Activated CD4-positive, alpha-beta T cell treated with anti-CD3 and anti-CD28 coated beads for 48 hours (primary cell): ENCODE measurements at regions not wholly inside any gene's neighbourhood (a gene's known extent, or its start where the extent isn't known, plus 50 kb on each side); places are given as distances from the start of the nearest gene placed in this dataset.
"Not testable (repeated sequence)": the region's sequence is repeated elsewhere in the genome, so short reads cannot be mapped to it uniquely, and the experiment has no call there.

Experiments
- DNase-seq: peaks from one replicate; pipeline ENCODE4 v3.0.0-alpha.2; 2020

GRCh38 chrX:63458981-63459380, 107.8 kb upstream of the SPIN4 start:
- DNase-seq, result no peak

GRCh38 chrX:63453571-63453970, 102.4 kb upstream of the SPIN4 start:
- DNase-seq, result no peak

- no peak for DNase-seq
Measured at GRCh38 chrX:63441717-63442116, 90.6 kb upstream of the SPIN4 start.

- DNase-seq, result no peak
Measured at GRCh38 chrX:63439580-63439979, 88.4 kb upstream of the SPIN4 start.

- DNase-seq, result no peak
Measured at GRCh38 chrX:63436865-63437264, 85.7 kb upstream of the SPIN4 start.

- DNase-seq, result no peak
Measured at GRCh38 chrX:63434665-63435064, 83.5 kb upstream of the SPIN4 start.

GRCh38 chrX:63434206-63434605, 83.1 kb upstream of the SPIN4 start:
- DNase-seq, result no peak

GRCh38 chrX:63430026-63430425, 78.9 kb upstream of the SPIN4 start:
- DNase-seq, result no peak

- no peak for DNase-seq
Measured at GRCh38 chrX:63428348-63428747, 77.2 kb upstream of the SPIN4 start.

GRCh38 chrX:63426519-63426918, 75.4 kb upstream of the SPIN4 start:
- DNase-seq, result no peak

- no peak for DNase-seq
Measured at GRCh38 chrX:63424063-63424462, 72.9 kb upstream of the SPIN4 start.

- no peak for DNase-seq
Measured at GRCh38 chrX:63421411-63421810, 70.3 kb upstream of the SPIN4 start.

GRCh38 chrX:63418211-63418610, 67.1 kb upstream of the SPIN4 start:
- DNase-seq, result no peak

GRCh38 chrX:63417649-63418048, 66.5 kb upstream of the SPIN4 start:
- no peak for DNase-seq

- not testable (repeated sequence) for DNase-seq
Measured at GRCh38 chrX:63409934-63410333, 58.8 kb upstream of the SPIN4 start.

GRCh38 chrX:63408050-63408449, 56.9 kb upstream of the SPIN4 start:
- no peak for DNase-seq

- no peak for DNase-seq
Measured at GRCh38 chrX:63404332-63404731, 53.2 kb upstream of the SPIN4 start.

GRCh38 chrX:63402106-63402505, 51.0 kb upstream of the SPIN4 start:
- DNase-seq, result no peak
